GM19467 (cell line): ENCODE measurements at regions not wholly inside any gene's neighbourhood (a gene's known extent, or its start where the extent isn't known, plus 50 kb on each side); places are given as distances from the start of the nearest gene placed in this dataset.
"Not testable (repeated sequence)": the region's sequence is repeated elsewhere in the genome, so short reads cannot be mapped to it uniquely, and the experiment has no call there.

ENCODE experiments used
- ATAC-seq: cut with Tn5 transposase; IDR thresholded peaks from one replicate; pipeline ENCODE4 v1.9.1; 2021; ENCODE audit warnings: mild to moderate bottlenecking, moderate library complexity; ENCODE audit not compliant: unreplicated experiment

DNA sequence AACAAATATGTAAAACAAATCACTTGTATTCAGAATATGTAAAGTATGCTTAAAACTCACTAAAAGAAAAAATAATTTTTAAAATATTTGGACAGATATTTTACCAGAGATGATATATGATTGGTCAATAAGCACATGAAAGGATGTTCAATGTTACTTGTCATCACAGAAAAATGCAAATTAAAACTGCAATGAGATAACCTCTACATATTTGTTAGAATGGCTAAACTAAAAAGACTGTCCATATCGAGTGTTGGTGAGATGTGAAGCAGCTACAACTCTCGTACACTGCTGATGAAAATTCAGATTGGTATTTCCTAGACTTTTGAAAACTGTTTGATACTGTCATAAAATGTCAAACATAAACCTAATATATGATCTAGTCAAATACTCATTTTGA, 685.1 kb downstream of the DTWD2 start:
- no peak for ATAC-seq

GRCh38 chr5:118302786-118303185, 685.6 kb downstream of the DTWD2 start:
- no peak for ATAC-seq

DNA sequence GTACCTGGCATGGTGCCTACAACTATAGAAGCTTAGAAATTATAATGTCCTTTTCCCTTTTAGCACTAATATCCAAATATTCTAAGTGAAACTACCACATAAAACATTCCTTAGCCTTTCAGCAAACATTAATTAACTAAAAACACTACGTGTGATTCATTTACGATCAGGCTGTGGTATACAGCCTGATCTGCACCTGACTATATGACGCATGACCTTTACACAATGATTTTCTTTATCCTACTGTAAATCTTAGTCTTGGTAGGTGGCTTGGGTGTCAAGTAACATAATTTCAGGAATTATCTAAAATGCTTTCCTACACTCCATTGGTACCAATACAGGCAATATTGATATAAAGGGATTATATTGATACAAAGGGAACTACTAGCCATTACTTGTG, 686.7 kb downstream of the DTWD2 start:
- ATAC-seq = no peak

DNA sequence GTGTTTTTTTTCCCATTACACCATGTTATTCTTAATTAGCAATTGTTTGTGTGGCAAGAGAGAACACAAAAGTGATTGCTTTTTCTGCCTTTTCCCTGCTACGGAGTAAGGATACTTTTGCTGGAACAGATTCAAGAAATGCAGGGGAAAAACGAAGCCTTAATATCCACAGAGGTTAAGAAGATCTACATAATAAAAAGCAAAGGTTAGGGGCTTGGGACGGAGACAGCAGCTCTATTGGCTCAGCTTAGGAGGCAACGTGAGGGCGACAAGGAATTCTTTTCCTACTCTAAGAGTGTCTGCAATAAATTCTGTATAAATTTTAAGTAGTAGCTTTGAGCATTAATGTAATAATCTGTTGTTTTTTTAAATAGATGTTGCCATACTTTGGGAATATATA, 693.3 kb downstream of the DTWD2 start:
- no peak for ATAC-seq

GRCh38 chr5:118293378-118293777, 695.0 kb downstream of the DTWD2 start:
- no peak for ATAC-seq

DNA sequence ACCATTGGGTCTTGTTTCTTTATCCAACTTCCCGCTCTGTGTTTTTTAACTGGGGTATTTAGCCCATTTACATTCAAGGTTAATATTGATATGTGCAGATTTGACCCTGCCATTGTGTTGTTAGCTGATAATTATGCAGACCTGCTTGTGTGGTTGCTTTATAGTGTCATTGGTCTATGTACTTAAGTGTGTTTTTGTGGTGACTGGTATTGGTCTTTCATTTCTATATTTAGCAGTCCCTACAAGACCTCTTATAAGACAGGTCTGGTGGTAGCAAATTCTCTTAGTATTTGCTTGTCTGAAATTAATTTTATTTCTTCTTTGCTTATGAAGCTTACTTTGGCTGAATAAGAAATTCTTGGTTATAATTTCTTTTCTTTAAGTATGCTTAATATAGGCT, 698.1 kb downstream of the DTWD2 start:
- ATAC-seq = no peak

DNA sequence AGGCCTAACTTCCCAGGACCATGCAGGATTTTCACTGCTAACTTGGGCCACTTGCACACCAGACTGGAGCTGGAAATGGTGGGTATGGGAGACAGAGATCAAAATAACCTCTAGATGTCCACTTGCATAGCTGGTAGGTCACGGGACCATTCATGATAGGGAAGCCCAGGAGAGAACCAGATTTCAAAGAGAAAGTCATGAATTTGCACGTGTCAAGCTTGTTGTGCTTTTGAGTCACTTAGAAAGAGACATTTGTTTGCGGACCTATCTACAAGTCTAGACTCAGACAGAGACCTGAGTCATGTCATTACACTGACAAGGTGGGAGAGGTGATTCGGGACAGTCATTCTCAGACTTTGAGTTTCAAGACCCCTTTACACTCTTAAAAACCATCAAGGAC, 704.1 kb downstream of the DTWD2 start:
- ATAC-seq = not testable (repeated sequence)

DNA sequence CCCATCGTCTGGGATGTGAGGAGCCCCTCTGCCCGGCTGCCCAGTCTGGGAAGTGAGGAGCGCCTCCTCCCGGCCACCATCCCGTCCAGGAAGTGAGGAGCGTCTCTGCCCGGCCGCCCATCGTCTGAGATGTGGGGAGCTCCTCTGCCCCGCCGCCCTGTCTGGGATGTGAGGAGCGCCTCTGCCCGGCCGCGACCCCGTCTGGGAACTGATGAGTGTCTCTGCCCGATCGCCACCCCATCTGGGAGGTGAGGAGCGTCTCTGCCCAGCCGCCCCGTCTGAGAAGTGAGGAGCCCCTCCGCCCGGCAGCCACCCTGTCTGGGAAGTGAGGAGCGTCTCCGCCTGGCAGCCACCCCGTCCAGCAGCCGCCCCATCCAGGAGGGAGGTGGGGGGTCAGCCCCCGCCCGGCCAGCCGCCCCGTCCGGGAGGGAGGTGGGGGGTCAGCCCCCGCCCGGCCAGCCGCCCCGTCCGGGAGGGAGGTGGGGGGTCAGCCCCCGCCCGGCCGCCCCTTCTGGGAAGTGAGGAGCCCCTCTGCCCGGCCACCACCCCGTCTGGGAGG, 705.8 kb downstream of the DTWD2 start:
- ATAC-seq = not testable (repeated sequence)

GRCh38 chr5:118279540-118280294, 708.6 kb downstream of the DTWD2 start:
- ATAC-seq = no peak

- no peak for ATAC-seq
Observed at GRCh38 chr5:118270526-118270925, 717.8 kb downstream of the DTWD2 start.

GRCh38 chr5:118258223-118258622, 730.1 kb downstream of the DTWD2 start:
- no peak for ATAC-seq

DNA sequence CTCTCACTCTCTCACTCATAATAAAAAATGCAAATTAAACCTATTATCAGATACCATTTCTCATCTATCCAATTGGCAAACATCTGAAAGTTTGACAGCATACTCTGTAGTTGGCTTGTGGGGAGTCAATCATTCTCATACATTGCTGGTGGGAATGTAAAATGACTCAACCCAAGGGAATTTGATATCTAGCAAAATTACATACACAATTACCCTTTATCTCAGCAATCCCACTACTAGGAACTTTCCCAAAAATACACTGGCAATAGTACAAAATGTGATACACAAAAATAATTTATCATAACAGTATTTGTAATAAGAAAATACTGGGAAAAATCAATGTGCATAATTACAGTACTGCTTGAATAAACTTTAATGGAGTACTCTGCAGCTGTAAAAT, 731.3 kb downstream of the DTWD2 start:
- no peak for ATAC-seq

DNA sequence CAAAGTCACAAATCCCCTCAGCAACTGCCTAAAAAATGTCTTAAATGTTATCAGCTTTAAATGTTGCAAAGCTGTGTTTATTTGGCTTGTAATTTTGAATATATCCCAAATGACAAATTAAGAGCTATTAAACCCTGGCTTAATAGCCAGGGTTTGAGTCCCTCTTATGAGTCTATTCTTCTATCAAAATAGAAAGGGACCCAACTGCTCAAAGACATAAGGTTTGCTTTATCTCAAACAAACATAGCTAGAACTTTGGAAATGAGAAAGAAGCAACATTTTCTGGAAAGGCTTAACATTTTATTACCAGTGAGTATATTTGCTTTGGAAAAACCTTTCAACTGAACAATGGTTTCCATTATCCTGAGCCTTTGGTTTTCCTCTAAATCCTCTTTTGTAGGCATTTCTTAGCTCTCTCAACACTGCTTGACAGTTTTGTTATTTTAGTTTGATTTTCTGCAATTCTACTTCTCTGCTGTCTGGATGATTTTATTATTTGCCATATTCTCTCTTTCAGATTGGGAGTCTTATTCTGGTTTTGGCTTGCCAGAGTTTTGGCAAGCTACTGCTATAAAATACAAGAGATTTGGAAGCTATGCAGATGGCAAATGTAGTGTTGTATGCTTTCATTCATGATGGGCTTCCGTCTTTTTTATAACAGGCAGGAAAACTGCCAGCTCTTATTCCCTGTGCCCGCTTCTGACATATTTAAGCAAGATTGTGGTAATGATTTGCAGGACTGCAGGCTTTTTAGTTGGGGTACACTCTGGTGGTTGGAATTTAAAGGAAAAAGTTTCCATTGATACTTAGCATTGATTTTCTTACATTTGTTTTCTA, 734.9 kb downstream of the DTWD2 start:
- no peak for ATAC-seq

DNA sequence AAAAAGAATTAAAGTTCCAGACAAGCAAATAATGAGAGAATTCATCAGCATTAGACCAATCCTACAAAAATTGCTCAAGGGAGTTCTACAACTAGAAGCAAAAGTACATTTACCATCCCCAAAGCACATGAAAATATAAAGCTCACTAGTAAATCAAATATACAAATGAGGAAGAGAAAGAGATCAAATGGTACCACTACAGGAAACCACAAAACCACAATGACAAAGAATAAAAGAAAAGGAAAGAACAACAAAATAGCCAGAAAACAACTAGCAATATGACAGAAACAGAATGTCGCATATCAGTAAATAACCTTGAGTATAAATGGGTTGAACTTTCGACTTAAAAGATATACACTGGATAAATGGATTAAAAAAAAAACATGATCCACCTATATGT, 739.0 kb downstream of the DTWD2 start:
- no peak for ATAC-seq

GRCh38 chr5:118247458-118247857, 740.9 kb downstream of the DTWD2 start:
- no peak for ATAC-seq

DNA sequence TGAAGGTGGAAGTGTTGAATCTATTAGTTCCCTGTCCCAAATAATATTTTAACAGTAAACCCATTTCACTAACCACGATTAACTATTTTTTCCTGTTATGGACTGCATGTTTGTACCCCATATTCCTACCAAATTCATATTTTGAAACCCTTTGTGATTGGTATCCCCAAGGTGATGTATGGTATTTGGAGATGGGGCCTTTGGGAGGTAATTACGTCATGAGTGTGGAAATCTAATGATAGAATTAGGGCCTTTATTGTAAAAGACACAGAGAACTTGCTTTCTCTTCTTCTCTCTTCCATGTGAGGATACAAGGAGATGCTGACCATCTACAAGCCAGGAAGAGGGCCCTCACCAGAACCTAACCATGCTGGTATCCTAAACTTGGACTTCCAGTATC, 744.7 kb downstream of the DTWD2 start:
- ATAC-seq = no peak

- no peak for ATAC-seq
Observed at GRCh38 chr5:118243068-118243467, 745.3 kb downstream of the DTWD2 start.

- ATAC-seq = no peak
Observed at GRCh38 chr5:118236108-118236849, 752.1 kb downstream of the DTWD2 start.

GRCh38 chr5:118233606-118234005, 754.7 kb downstream of the DTWD2 start:
- ATAC-seq = no peak

DNA sequence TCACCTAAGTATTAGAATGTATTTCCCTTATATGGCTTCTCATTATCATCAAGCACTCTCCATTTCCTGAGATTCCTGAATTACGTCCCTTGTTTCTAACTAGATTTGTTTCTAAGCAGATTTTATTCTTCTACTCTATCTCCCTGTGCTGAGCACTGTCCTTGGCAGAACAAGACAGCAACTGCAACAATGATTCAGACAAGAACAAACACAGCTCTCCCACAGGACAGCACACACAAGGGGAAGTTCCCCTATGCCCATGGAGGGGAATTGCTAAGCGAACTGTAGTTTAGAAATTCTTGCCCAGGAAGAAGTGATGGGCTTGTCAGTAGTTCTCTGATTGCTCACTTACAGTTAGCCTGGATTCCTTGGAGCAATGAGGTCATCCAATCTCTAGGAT, 759.9 kb downstream of the DTWD2 start:
- ATAC-seq = no peak

DNA sequence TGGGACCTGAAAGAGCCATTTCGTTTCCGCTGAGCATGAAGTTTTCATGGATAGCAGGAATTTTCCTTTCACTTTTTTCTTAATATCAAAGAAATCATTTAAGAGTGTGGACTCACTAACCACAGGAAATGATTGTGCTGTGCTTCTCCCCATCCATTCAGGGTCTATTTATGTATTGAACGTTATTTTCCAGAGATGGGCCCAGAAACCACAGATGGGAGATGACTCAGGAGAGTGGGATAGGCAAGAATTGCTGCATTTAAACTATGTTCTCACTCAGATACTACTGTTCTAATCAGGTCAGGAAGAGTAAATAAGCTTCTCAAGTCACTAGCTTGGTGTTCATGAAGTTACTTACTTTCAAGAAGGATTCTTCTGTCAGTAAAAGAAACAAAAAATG, 763.8 kb downstream of the DTWD2 start:
- ATAC-seq = no peak
